ENCODE measurements at regions not wholly inside any gene's neighbourhood (a gene's known extent, or its start where the extent isn't known, plus 50 kb on each side); places are given as distances from the start of the nearest gene placed in this dataset.

GRCh38 chr7:7104971-7105370 lies 77.4 kb upstream of the C1GALT1 start:
- TF ChIP-seq, protein P1, sequence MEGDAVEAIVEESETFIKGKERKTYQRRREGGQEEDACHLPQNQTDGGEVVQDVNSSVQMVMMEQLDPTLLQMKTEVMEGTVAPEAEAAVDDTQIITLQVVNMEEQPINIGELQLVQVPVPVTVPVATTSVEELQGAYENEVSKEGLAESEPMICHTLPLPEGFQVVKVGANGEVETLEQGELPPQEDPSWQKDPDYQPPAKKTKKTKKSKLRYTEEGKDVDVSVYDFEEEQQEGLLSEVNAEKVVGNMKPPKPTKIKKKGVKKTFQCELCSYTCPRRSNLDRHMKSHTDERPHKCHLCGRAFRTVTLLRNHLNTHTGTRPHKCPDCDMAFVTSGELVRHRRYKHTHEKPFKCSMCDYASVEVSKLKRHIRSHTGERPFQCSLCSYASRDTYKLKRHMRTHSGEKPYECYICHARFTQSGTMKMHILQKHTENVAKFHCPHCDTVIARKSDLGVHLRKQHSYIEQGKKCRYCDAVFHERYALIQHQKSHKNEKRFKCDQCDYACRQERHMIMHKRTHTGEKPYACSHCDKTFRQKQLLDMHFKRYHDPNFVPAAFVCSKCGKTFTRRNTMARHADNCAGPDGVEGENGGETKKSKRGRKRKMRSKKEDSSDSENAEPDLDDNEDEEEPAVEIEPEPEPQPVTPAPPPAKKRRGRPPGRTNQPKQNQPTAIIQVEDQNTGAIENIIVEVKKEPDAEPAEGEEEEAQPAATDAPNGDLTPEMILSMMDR (IDR thresholded peaks at IDR 0.05) = no peak
- no peak for TF ChIP-seq POLR2A (IDR thresholded peaks at IDR 0.05)
- no peak for TF ChIP-seq EP300 (IDR thresholded peaks at IDR 0.05)
- no peak for TF ChIP-seq POLR2AphosphoS5 (IDR thresholded peaks at IDR 0.05)

All from gastroesophageal sphincter (tissue), 3 donors.